ENCODE measurements at regions not wholly inside any gene's neighbourhood (a gene's known extent, or its start where the extent isn't known, plus 50 kb on each side); places are given as distances from the start of the nearest gene placed in this dataset.

DNA sequence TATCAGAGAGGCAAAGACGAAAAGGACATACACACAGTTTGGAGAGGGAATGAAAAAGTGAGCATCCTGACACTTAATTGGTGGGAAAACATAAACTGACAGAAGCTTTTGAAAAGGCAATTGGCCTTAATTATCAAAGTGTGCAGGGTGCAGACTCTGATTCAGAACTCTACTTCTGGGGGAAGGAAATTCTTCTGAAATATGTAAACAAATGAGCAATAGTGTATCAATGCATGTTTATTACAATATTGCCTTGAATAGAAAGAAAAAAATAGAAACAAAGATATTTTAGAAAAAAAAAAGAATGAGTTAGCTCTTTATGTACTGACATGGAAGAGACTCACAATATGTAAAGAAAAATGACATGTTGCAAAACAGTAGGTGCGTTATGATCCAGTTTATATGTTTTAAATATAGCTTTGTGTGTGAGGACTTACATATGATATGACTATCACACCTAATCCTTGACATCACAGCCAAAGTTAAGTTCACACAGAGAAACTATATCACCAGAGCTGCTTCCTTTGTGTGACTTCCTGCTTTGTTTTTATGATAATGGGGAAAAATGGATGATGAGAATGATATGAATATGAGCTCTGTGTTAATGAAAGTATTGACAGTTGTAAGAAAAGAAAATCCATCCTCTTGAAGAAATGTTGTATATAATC is 182.4 kb downstream of the KCTD12 start:
- Histone ChIP-seq H3K4me3 (ENCODE audit: low read depth, low read length) (no peak overlapping the region), H3K4me1 (ENCODE audit: control insufficient read depth, insufficient read depth, low read length, poor library complexity, severe bottlenecking) (no peaks in the 10 kb centered on the region), H3K36me3 (ENCODE audit: control insufficient read depth, insufficient read depth, low read length) (no peaks in the 10 kb centered on the region), H3K27me3 (ENCODE audit: control insufficient read depth, insufficient read depth, low read length) (no peaks in the 10 kb centered on the region), H3K9me3 (ENCODE audit: control insufficient read depth in 2 of 2, low read length in 2 of 2) (no peaks in the 10 kb centered on the region), H3K27ac (ENCODE audit: insufficient read depth, low read length, poor library complexity, severe bottlenecking) (no peak overlapping the region)
- DNase-seq (no peak), ATAC-seq (ENCODE audit: low read depth in 2 of 2) (no peak)
- Mint-ChIP-seq H3K4me3 (no peak overlapping the region), H3K9me3 (no peaks in the 10 kb centered on the region), H3K4me1 (no peaks in the 10 kb centered on the region), H3K36me3 (no peaks in the 10 kb centered on the region), H3K27ac (no peak overlapping the region), H3K27me3 (no peaks in the 10 kb centered on the region)

DNA sequence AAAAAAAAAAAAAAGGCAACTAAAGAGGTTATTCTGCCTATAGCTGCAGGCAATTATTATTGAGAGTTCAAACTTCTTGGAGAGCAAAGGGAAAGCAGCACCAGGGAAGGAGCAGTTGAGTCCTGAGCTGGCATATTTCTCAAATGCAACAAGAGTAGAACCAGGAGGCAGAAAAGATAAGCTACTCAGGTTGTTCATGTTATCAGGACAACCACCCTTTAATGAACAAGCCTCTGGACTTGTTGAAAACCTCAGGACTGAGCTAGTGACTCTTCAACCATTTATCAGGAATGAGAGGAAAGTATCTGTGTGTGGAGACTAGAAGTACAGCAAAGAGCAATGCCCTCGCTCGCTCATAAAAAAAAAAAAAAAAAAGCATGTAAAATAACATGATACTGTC is 183.0 kb downstream of the KCTD12 start:
- Mint-ChIP-seq H3K27me3 (no peaks in the 10 kb centered on the region), H3K9me3 (no peaks in the 10 kb centered on the region)

DNA sequence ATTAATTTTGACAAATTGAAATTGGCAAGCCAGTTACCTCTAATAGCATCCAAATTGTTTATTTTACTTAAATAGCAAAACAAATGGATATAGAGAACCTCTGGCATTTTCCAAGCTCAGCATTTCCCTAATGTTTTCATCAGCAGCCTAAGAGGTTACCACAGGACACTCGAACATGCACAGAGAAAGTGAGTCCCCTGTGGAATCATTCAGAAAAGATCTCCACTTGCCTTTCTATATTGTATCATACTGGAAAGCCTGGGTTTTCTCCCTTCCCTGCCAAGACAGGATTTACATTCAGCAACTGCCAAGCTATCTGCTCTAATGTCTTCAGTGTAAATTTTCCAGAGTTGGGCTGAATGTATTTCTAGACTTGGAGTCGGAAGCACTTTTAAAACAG is 188.9 kb downstream of the KCTD12 start:
- ATAC-seq (ENCODE audit: low read depth in 2 of 2) = no peak
- peaks cover 0 to 2% (median 0%) of the 10 kb centered on the region in 7 donors for H3K9me3 Mint-ChIP-seq

More for the DNA sequence above, 183.0 kb downstream of the KCTD12 start:
- Histone ChIP-seq H3K4me1 (ENCODE audit: control insufficient read depth, insufficient read depth, low read length, poor library complexity, severe bottlenecking) (no peaks in the 10 kb centered on the region), H3K9me3 (ENCODE audit: control insufficient read depth in 2 of 2, low read length in 2 of 2) (no peaks in the 10 kb centered on the region), H3K4me3 (ENCODE audit: low read depth, low read length) (no peak overlapping the region), H3K27me3 (ENCODE audit: control insufficient read depth, insufficient read depth, low read length) (peaks cover 3% of the 10 kb centered on the region), H3K27ac (ENCODE audit: insufficient read depth, low read length, poor library complexity, severe bottlenecking) (no peak overlapping the region), H3K36me3 (ENCODE audit: control insufficient read depth, insufficient read depth, low read length) (no peaks in the 10 kb centered on the region)
- DNase-seq = no peak
- no peak for ATAC-seq (ENCODE audit: low read depth in 2 of 2)
- Mint-ChIP-seq H3K36me3 (no peaks in the 10 kb centered on the region), H3K27ac (no peak overlapping the region), H3K4me3 (no peak overlapping the region), H3K4me1 (no peaks in the 10 kb centered on the region)

DNA sequence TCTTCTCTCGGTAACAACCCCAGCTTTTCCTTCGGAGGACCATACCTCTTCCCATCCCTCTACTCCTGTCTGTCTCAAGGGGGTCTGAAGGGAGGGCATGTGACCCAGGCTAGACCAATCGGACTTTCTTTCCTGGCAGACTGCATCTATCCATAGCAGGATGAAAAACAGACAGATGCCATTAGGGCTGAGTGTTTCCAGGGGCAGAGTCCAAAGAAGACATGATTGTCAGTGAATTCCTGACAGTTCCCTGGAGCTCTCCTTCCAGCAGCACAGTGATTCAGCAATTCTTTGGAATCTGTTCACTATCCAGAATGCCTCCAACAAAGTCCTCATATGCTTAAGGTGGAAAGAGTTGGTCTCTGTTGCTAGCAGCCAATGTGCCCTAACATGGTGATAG is 189.8 kb downstream of the KCTD12 start:
- Histone ChIP-seq H3K27me3 (ENCODE audit: control insufficient read depth, insufficient read depth, low read length) (peaks cover 3% of the 10 kb centered on the region), H3K4me1 (ENCODE audit: control insufficient read depth, insufficient read depth, low read length, poor library complexity, severe bottlenecking) (no peaks in the 10 kb centered on the region), H3K36me3 (ENCODE audit: control insufficient read depth, insufficient read depth, low read length) (no peaks in the 10 kb centered on the region), H3K27ac (ENCODE audit: insufficient read depth, low read length, poor library complexity, severe bottlenecking) (no peak overlapping the region), H3K9me3 (ENCODE audit: control insufficient read depth in 2 of 2, low read length in 2 of 2) (no peaks in the 10 kb centered on the region), H3K4me3 (ENCODE audit: low read depth, low read length) (no peak overlapping the region)
- DNase-seq (no peak), ATAC-seq (ENCODE audit: low read depth in 2 of 2) (no peak)
- Mint-ChIP-seq H3K4me3 (no peak overlapping the region), H3K27ac (no peak overlapping the region), H3K27me3 (no peaks in the 10 kb centered on the region), H3K4me1 (no peaks in the 10 kb centered on the region), H3K9me3 (peaks cover 0 to 2% (median 0%) of the 10 kb centered on the region in 7 donors), H3K36me3 (no peaks in the 10 kb centered on the region)

More for the DNA sequence above, 188.9 kb downstream of the KCTD12 start:
- no peak overlapping the region for H3K4me3 Mint-ChIP-seq
- H3K4me1 Mint-ChIP-seq = no peaks in the 10 kb centered on the region
- no peak overlapping the region for H3K4me3 ChIP-seq (ENCODE audit: low read depth, low read length)
- H3K4me1 ChIP-seq (ENCODE audit: control insufficient read depth, insufficient read depth, low read length, poor library complexity, severe bottlenecking) = no peaks in the 10 kb centered on the region
- peaks cover 3% of the 10 kb centered on the region for H3K27me3 ChIP-seq (ENCODE audit: control insufficient read depth, insufficient read depth, low read length)
- DNase-seq = no peak
- H3K36me3 Mint-ChIP-seq = no peaks in the 10 kb centered on the region
- H3K9me3 ChIP-seq (ENCODE audit: control insufficient read depth in 2 of 2, low read length in 2 of 2) = no peaks in the 10 kb centered on the region
- no peak overlapping the region for H3K27ac ChIP-seq (ENCODE audit: insufficient read depth, low read length, poor library complexity, severe bottlenecking)
- H3K27ac Mint-ChIP-seq = no peak overlapping the region
- H3K27me3 Mint-ChIP-seq = no peaks in the 10 kb centered on the region
- no peaks in the 10 kb centered on the region for H3K36me3 ChIP-seq (ENCODE audit: control insufficient read depth, insufficient read depth, low read length)

DNA sequence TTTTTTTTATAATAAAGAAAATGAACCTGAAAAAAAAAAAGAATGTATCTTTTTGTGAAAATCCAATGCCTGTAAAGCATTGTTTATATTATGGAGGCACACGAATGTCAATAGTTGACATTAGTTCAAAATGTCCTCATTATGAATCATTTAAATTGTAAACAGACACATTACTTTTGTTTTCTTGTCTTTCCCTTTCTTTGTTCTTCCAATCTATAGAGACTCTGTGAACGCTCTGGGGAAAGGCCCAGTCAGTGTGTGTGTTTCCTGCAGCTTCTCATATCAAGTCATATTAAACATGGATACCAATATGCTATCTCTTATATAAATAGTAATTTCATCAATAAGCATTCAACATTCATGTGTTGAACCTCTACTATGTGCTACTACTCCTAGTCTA is 193.1 kb downstream of the KCTD12 start:
- Mint-ChIP-seq H3K27ac (no peak overlapping the region), H3K27me3 (no peaks in the 10 kb centered on the region), H3K4me3 (no peak overlapping the region), H3K36me3 (no peaks in the 10 kb centered on the region), H3K4me1 (no peaks in the 10 kb centered on the region), H3K9me3 (peaks cover 0 to 2% (median 0%) of the 10 kb centered on the region in 7 donors)
- Histone ChIP-seq H3K27me3 (ENCODE audit: control insufficient read depth, insufficient read depth, low read length) (no peaks in the 10 kb centered on the region), H3K4me3 (ENCODE audit: low read depth, low read length) (no peak overlapping the region), H3K27ac (ENCODE audit: insufficient read depth, low read length, poor library complexity, severe bottlenecking) (no peak overlapping the region), H3K36me3 (ENCODE audit: control insufficient read depth, insufficient read depth, low read length) (no peaks in the 10 kb centered on the region), H3K9me3 (ENCODE audit: control insufficient read depth in 2 of 2, low read length in 2 of 2) (no peaks in the 10 kb centered on the region), H3K4me1 (ENCODE audit: control insufficient read depth, insufficient read depth, low read length, poor library complexity, severe bottlenecking) (no peaks in the 10 kb centered on the region)
- ATAC-seq (ENCODE audit: low read depth in 2 of 2) (no peak), DNase-seq (no peak)

DNA sequence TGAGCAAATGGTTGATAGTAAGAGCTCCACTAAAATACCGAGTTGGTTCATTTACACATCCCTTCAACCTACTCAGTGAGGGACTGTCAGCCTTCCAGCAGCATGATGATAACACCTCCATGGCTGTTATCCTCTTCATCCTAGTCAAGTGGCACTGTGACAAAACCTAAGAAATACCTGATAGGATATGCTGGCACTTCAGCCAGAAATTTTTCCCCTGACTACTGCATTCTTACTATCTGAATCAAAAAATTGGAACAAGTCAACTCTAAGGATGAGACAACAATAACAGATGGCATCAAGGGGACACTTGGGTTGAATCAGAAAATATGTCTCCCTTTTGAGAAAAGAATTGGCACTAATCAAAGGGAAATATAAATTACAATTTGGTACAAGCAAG is 193.9 kb downstream of the KCTD12 start:
- no peaks in the 10 kb centered on the region for H3K36me3 Mint-ChIP-seq
- Histone ChIP-seq H3K27ac (ENCODE audit: insufficient read depth, low read length, poor library complexity, severe bottlenecking) (no peak overlapping the region), H3K27me3 (ENCODE audit: control insufficient read depth, insufficient read depth, low read length) (no peaks in the 10 kb centered on the region), H3K9me3 (ENCODE audit: control insufficient read depth in 2 of 2, low read length in 2 of 2) (no peaks in the 10 kb centered on the region), H3K4me3 (ENCODE audit: low read depth, low read length) (no peak overlapping the region), H3K36me3 (ENCODE audit: control insufficient read depth, insufficient read depth, low read length) (no peaks in the 10 kb centered on the region), H3K4me1 (ENCODE audit: control insufficient read depth, insufficient read depth, low read length, poor library complexity, severe bottlenecking) (no peaks in the 10 kb centered on the region)
- DNase-seq (no peak), ATAC-seq (ENCODE audit: low read depth in 2 of 2) (no peak)
- no peaks in the 10 kb centered on the region for H3K4me1 Mint-ChIP-seq
- H3K9me3 Mint-ChIP-seq = peaks cover 0 to 2% (median 0%) of the 10 kb centered on the region in 7 donors
- H3K4me3 Mint-ChIP-seq = no peak overlapping the region
- no peak overlapping the region for H3K27ac Mint-ChIP-seq
- H3K27me3 Mint-ChIP-seq = no peaks in the 10 kb centered on the region

DNA sequence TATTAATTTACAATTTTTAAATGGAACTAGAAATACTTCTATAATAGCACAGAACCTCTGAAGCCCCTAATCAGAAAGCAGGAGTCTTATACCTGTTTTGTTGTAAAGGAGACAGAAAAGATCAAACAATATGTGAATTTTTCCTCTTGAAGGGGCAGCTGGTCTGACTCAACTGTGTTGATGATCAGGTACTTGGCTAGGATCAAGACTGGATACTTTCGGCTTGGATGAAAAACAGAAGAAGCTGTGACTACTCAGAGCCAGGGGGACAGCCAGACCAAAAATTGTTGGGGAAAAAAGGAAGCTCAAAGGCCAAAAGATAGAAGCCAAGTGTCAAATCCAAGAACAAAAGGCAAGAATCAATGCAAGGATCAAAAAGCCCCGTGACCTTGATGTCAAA is 195.6 kb downstream of the KCTD12 start:
- peaks cover 0 to 2% (median 0%) of the 10 kb centered on the region in 7 donors for H3K9me3 Mint-ChIP-seq
- Histone ChIP-seq H3K27me3 (ENCODE audit: control insufficient read depth, insufficient read depth, low read length) (no peaks in the 10 kb centered on the region), H3K4me3 (ENCODE audit: low read depth, low read length) (no peak overlapping the region), H3K36me3 (ENCODE audit: control insufficient read depth, insufficient read depth, low read length) (no peaks in the 10 kb centered on the region), H3K4me1 (ENCODE audit: control insufficient read depth, insufficient read depth, low read length, poor library complexity, severe bottlenecking) (no peaks in the 10 kb centered on the region), H3K9me3 (ENCODE audit: control insufficient read depth in 2 of 2, low read length in 2 of 2) (no peaks in the 10 kb centered on the region), H3K27ac (ENCODE audit: insufficient read depth, low read length, poor library complexity, severe bottlenecking) (no peak overlapping the region)
- H3K4me3 Mint-ChIP-seq = no peak overlapping the region
- no peak for DNase-seq
- H3K4me1 Mint-ChIP-seq = no peaks in the 10 kb centered on the region
- H3K36me3 Mint-ChIP-seq = no peaks in the 10 kb centered on the region
- no peak overlapping the region for H3K27ac Mint-ChIP-seq
- no peaks in the 10 kb centered on the region for H3K27me3 Mint-ChIP-seq
- no peak for ATAC-seq (ENCODE audit: low read depth in 2 of 2)

DNA sequence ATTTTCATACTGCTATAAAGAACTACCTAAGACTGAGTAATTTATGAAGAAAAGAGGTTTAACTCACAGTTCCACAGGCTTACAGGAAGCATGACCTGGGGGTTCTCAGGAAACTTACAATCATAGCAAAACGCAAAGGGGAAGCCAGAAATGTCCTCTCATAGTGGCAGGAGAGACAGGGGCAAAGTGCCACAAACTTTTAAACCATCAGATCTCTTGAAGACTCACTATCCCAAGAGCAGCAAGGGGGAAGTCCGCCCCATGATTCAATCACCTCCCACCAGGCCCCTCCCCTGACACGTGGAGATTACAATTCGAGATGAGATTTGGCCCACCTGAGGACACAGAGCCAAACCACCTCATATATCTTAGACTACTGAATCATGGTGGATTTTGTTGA is 198.7 kb downstream of the KCTD12 start:
- H3K27ac ChIP-seq (ENCODE audit: insufficient read depth, low read length, poor library complexity, severe bottlenecking) = no peak overlapping the region
- H3K36me3 Mint-ChIP-seq = no peaks in the 10 kb centered on the region
- no peaks in the 10 kb centered on the region for H3K27me3 Mint-ChIP-seq
- DNase-seq (no peak), ATAC-seq (ENCODE audit: low read depth in 2 of 2) (no peak)
- no peak overlapping the region for H3K4me3 Mint-ChIP-seq
- H3K9me3 Mint-ChIP-seq = no peaks in the 10 kb centered on the region
- H3K9me3 ChIP-seq (ENCODE audit: control insufficient read depth in 2 of 2, low read length in 2 of 2) = no peaks in the 10 kb centered on the region
- no peaks in the 10 kb centered on the region for H3K4me1 ChIP-seq (ENCODE audit: control insufficient read depth, insufficient read depth, low read length, poor library complexity, severe bottlenecking)
- no peak overlapping the region for H3K27ac Mint-ChIP-seq
- H3K27me3 ChIP-seq (ENCODE audit: control insufficient read depth, insufficient read depth, low read length) = no peaks in the 10 kb centered on the region
- no peaks in the 10 kb centered on the region for H3K36me3 ChIP-seq (ENCODE audit: control insufficient read depth, insufficient read depth, low read length)
- H3K4me1 Mint-ChIP-seq = no peaks in the 10 kb centered on the region
- no peak overlapping the region for H3K4me3 ChIP-seq (ENCODE audit: low read depth, low read length)
